GM19397 (cell line): ENCODE measurements at regions not wholly inside any gene's neighbourhood (a gene's known extent, or its start where the extent isn't known, plus 50 kb on each side); places are given as distances from the start of the nearest gene placed in this dataset.

Experiments used
- ATAC-seq: cut with Tn5 transposase; IDR thresholded peaks from one replicate; pipeline ENCODE4 v1.9.1; 2021; ENCODE audit warnings: mild to moderate bottlenecking, moderate library complexity; ENCODE audit not compliant: unreplicated experiment

DNA sequence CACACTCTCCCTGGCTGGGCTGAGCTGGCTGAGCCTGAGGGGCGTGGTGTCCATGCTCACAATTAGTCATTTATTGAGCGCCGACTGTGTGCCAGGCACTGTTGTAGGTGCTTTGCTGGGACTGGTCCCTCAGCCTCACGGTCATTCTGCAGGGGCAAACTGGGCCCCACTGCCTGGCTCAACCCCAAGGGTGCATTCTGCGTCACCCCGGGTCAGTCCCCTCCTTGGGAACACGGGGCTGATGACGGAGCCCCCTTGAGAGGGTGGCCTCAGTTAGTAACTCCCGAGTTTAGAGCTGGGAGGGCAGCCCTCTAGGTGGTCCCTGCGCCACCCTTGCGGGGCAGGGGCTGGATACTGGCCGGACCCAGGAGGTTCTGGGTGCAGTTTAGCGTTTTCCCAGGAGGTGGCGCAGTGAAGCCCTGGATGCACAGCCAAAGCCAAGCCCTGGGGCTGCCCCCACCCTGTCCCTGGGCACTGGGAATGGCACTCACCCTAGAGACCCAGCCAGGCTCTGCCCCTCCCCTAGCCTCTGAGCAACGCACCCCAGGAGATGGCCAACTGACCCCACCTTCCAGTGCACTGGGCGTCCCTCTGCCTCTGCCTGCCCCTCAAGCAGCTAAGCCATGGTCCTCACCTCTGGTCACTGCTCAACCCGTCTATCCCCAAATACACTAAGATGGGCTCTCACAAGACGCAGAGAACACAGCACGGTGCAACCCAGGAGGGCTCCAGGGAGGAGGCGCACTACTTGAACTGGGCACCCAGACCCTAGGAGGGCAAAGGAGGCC lies 243.2 kb upstream of the GSE1 start:
- no peak for ATAC-seq

GRCh38 chr16:85370543-85370880 lies 242.6 kb upstream of the GSE1 start:
- ATAC-seq, result no peak

DNA sequence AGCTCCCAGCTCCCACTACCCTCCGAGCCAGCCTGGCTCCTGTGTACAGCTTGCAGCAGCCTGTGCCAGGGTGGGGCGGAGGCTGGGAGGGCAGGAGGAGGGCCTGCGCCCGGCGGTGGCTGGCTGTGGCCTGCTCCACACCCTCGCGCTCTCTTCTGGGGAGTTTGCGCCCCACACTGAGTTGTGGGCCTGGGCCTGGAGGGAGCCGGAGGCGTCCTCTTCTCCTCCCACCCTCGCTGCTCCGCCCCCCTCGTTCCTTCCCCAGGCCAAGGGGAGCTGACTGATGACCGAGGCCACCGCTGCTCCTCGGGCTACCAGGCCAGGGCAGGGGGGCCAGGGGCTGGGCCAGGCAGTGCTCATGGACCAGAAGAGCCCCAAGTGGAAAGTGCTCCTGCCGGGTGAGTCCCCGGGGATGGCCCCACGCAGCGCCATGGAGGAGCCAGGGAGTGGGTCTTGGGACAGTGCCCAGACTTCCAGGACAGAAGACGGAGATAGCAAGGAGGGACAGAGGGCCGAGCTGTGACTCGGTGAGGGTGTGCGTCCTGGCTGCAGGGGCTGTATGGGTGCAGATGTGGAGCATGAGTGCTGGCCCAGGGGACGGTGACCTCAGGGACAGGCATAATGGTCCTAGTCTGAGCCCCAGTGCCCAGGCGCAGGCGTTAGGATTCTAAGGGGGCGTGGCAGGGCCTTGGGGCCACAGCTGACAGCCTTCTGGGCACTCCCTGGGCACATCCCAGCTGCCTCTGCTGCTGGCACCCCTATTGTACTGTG lies 242.1 kb upstream of the GSE1 start:
- no peak for ATAC-seq

- ATAC-seq, result no peak
Measured at GRCh38 chr16:85371948-85372347, 241.2 kb upstream of the GSE1 start.

- ATAC-seq, result no peak
Measured at GRCh38 chr16:85372627-85373372, 240.3 kb upstream of the GSE1 start.

DNA sequence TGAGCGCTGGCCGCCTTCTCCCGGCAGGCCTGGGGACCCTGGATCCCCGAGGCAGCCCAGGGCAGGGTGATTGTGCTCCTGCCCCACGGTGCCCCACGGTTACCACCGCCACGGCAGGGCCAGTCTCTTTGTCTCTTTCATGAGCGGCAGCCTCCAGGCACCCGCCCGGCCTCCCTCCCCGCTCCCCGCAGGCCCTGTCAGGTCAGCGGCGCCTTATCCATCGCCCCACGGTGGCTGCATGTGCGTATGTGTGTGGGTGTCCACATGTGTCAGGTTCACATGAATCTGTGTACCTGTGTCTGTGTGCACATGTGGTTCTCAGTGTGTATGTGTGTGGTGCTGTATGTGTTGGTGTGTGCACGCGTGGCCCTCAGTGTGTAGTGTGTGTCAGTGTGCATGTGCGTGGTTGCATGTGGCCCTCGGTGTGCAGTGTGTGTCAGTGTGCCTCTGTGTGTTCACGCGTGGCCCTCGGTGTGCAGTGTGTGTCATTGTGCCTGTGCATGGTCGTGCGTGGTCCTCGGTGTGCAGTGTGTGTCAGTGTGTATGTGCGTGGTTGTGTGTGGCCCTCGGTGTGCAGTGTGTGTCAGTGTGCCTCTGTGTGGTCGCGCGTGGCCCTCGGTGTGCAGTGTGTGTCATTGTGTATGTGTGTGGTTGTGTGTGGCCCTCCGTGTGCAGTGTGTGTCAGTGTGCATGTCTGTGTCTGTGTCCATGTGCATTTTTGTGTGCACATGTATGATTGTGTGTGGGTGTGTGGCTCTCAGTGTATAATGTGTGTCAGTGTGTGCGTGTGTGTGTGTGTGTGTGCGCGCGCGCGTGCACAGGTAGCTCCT lies 239.2 kb upstream of the GSE1 start:
- no peak for ATAC-seq

DNA sequence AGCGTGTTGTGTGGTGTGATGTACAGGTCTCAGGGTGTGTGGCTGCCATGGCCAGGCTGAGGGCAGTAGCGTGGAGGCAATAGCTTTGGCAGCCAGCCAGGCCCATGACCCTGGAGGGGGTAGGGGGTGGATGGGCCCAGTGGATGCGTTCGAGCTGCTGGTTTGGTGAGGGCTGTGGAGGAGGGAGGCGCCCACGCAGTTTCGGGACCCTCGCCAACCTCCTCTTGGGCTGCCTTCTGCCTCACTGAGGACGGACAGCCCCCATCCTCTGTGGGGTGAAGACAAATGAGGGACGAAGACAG lies 238.6 kb upstream of the GSE1 start:
- ATAC-seq, result no peak

DNA sequence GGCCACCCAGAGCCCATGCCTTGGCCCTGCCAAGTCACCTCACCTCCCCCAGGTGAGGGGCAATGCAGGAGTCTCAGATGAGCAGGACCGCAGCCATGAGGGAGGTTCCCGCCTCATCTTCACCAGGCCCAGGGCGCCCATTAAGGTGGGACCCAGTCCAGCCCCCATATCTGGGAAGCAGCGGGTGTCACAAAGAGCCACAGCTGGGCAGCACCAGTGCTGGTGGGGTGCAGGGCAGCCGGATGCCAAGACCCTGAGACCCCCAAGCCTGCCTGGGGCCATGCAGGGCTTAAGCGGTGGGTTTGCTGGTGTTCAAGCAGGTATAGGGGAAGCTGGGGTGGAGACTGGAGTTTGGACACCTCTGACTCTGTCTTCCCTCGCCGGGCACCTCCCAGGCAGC lies 237.8 kb upstream of the GSE1 start:
- ATAC-seq, result no peak

GRCh38 chr16:85376292-85377095 lies 236.6 kb upstream of the GSE1 start:
- ATAC-seq, result no peak

DNA sequence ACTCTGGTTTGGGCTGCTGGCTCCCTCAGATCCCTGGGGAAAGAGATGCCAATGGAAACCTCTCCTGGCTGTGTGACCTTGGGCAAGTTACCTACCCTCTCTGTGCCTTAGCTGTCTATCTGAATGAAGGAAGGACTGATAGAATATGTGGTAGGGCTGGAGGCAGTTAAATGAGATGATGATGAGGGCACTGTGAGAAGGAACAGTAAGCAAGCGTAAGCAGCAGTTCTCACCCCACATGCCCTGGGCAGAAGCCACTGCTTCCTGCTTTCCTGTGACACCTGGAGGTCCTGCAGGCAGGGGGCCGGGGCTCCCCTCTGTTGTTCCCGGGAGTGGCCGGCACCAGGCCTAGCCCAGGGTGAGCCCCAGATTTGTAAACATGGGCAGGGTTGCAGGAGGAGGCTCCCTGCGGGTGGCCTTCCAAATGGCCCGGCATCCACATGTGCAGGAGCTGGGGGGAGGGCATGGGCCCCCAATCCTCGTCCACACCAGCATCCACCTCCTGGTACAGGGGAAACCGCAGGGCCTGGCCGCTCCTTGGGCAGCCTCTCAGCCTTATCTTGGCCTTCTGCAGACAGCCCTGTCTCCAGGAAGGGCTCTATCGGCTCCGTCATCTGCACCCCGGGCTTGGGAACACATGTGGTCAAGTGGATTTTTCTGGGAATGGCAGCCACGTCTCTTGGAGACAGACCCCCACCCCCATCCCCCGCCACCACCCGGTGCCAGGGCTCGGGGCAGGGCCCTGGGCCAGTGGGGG lies 235.6 kb upstream of the GSE1 start:
- ATAC-seq, result no peak

GRCh38 chr16:85378145-85379040 lies 234.7 kb upstream of the GSE1 start:
- no peak for ATAC-seq

GRCh38 chr16:85379041-85380001 lies 233.8 kb upstream of the GSE1 start:
- ATAC-seq, result no peak

GRCh38 chr16:85380002-85380395 lies 233.1 kb upstream of the GSE1 start:
- ATAC-seq, result no peak

- ATAC-seq, result no peak
Measured at GRCh38 chr16:85380905-85381737, 232.0 kb upstream of the GSE1 start.

DNA sequence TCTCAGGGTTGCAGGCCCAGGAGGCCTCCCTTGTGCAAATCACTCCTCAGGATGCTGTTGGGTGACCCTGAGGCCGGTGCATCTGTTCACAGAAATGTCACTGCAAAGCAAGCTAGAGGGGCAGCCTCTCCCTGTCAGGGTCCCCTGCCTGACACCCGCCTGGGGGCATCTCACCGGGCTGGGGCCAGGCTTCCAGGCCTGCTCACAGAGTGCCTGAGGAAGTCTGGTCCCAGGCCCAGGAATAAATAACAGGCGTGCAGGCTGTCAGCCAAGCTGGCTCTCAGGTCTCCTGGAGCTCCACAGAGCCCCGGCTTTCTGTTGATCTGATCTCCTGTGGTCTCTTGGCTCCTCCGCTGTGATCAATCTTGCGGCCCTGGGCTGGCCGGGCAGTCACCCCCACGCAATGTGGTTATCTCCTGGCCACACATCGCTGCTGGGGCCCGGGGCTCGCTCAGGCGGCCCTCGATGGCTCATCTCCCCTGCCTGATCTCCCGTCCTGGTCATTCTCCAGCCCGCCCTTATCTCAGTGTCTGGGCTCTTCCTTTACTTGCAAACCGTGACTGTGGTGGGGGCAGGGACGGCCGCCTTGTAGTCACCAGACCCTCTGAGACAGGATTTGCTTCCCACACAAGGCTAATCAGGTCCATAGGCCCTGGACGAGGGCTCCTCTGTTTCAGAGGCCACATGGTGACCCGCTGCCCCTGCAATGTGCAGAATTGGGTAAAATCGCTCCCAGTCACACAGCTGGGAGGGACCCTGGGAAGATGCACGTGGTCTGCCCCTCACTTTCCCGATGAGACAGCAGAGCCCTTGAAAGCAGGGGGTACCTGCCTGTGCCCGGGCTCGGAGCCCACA lies 231.2 kb upstream of the GSE1 start:
- no peak for ATAC-seq

DNA sequence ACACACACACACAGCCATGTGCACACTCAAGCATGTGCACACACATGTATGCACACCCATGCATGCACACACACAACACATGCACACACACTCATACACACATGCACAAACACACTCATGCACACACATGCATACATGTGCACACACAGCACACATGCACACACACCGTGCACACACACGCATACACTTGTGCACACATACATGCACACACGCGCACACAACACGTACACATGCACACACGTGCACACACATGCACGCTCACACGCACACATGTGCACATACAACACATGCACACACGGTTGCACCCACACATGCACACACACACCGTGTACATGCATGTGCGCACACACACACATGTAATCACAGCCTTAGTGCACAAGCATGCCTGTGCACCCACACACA lies 230.4 kb upstream of the GSE1 start:
- ATAC-seq, result no peak
